ENCODE measurements at regions not wholly inside any gene's neighbourhood (a gene's known extent, or its start where the extent isn't known, plus 50 kb on each side); places are given as distances from the start of the nearest gene placed in this dataset.

- TF ChIP-seq CTCF (IDR thresholded peaks at IDR 0.05): no peak
- TF ChIP-seq POLR2A (IDR thresholded peaks at IDR 0.05): no peak
Observed at GRCh38 chr1:56295949-56296929, 283.1 kb downstream of the PLPP3 start.

Data from ovary (tissue), 3 donors.